Endodermal cell (in vitro differentiated cells): ENCODE measurements at regions not wholly inside any gene's neighbourhood (a gene's known extent, or its start where the extent isn't known, plus 50 kb on each side); places are given as distances from the start of the nearest gene placed in this dataset.

Experiments
- DNase-seq: peaks from one replicate; pipeline ENCODE4 v3.0.0-alpha.2; 2017
- H3K27ac ChIP-seq: 2 replicates; pipeline ENCODE4 v1.5.1; 2013; ENCODE audit warnings: mild to moderate bottlenecking, low read depth, low read length, moderate library complexity
- H3K27me3 ChIP-seq: 2 replicates; pipeline ENCODE4 v1.6.1; 2013; ENCODE audit warnings: mild to moderate bottlenecking, low read length, moderate library complexity; ENCODE audit not compliant: insufficient read depth, control insufficient read depth, poor library complexity, severe bottlenecking
- H3K36me3 ChIP-seq: 2 replicates; pipeline ENCODE4 v1.7.0; 2013; ENCODE audit warnings: mild to moderate bottlenecking, low read length, moderate library complexity; ENCODE audit not compliant: control insufficient read depth, insufficient read depth
- H3K4me1 ChIP-seq: one replicate; pipeline ENCODE4 v1.7.0; 2013; ENCODE audit warnings: low read length; ENCODE audit not compliant: control insufficient read depth, insufficient read depth
- H3K4me3 ChIP-seq: 2 replicates; pipeline ENCODE4 v1.5.1; 2013; ENCODE audit warnings: mild to moderate bottlenecking, low read length, moderate library complexity
- H3K9ac ChIP-seq: 2 replicates; pipeline ENCODE4 v1.6.1; 2013; ENCODE audit warnings: mild to moderate bottlenecking, low read length, moderate library complexity; ENCODE audit not compliant: poor library complexity, severe bottlenecking; ENCODE audit errors: extremely low read depth
- H3K9me3 ChIP-seq: 2 replicates; pipeline ENCODE4 v1.6.1; 2013; ENCODE audit warnings: mild to moderate bottlenecking, low read length, moderate library complexity; ENCODE audit not compliant: control insufficient read depth
- H3K27ac Mint-ChIP-seq: 2 replicates; pipeline ENCODE4 v1.8.0; 2020; ENCODE audit warnings: mixed read lengths
- H3K27me3 Mint-ChIP-seq: 2 replicates; pipeline ENCODE4 v1.8.0; 2021; ENCODE audit warnings: mild to moderate bottlenecking, mixed read lengths; ENCODE audit not compliant: insufficient read depth
- H3K36me3 Mint-ChIP-seq: 2 replicates; pipeline ENCODE4 v1.8.0; 2020; ENCODE audit warnings: low read depth, mixed read lengths
- H3K4me1 Mint-ChIP-seq: 2 replicates; pipeline ENCODE4 v1.8.0; 2020; ENCODE audit warnings: mixed read lengths
- H3K4me3 Mint-ChIP-seq: 2 replicates; pipeline ENCODE4 v1.8.0; 2020; ENCODE audit warnings: mild to moderate bottlenecking, moderate library complexity, mixed read lengths
- H3K9me3 Mint-ChIP-seq: 2 replicates; pipeline ENCODE4 v1.8.0; 2020; ENCODE audit warnings: mild to moderate bottlenecking, mixed read lengths
- CTCF ChIP-seq: fragments of 200-600 bp; sonication (generic); conservative IDR thresholded peaks from 2 replicates; pipeline ENCODE4 v1.5.0; 2021; ENCODE audit warnings: antibody characterized with exemption, mild to moderate bottlenecking
- WGBS, 2 experiments: methylation state at CpG; one replicate each; pipeline versions ENCODE4 v1.1.5 to v1.1.7; 2013; ENCODE audit warnings: missing lambda C conversion rate in 2 of 2, mixed read lengths in 1 of 2; ENCODE audit not compliant: insufficient coverage in 1 of 2, insufficient read length in 1 of 2; 5-methylcytosine and 5-hydroxymethylcytosine counted together

- H3K27me3 Mint-ChIP-seq: peaks cover 7% of the 10 kb centered on the region
- no peaks in the 10 kb centered on the region for H3K27me3 ChIP-seq
- H3K4me3 ChIP-seq: no peak overlapping the region
- no peaks in the 10 kb centered on the region for H3K9me3 Mint-ChIP-seq
- H3K4me1 ChIP-seq: no peaks in the 10 kb centered on the region
- H3K27ac Mint-ChIP-seq: no peak overlapping the region
- no peak overlapping the region for H3K27ac ChIP-seq
- H3K4me3 Mint-ChIP-seq: no peak overlapping the region
- 93 to 100% methylated on average over 1 to 3 of the region's 3 CpGs for WGBS, 2 experiments
- no peaks in the 10 kb centered on the region for H3K9me3 ChIP-seq
- H3K36me3 ChIP-seq: no peaks in the 10 kb centered on the region
- TF ChIP-seq CTCF: no peak
- no peak overlapping the region for H3K9ac ChIP-seq
- H3K36me3 Mint-ChIP-seq: no peaks in the 10 kb centered on the region
- peaks cover 3% of the 10 kb centered on the region for H3K4me1 Mint-ChIP-seq
- DNase-seq: no peak
Observed at GRCh38 chr10:91355998-91356397, 54.1 kb upstream of the HECTD2 start.

- Mint-ChIP-seq H3K27me3 (peaks cover 7% of the 10 kb centered on the region), H3K4me1 (peaks cover 3% of the 10 kb centered on the region), H3K9me3 (no peaks in the 10 kb centered on the region), H3K27ac (no peak overlapping the region), H3K4me3 (no peak overlapping the region), H3K36me3 (no peaks in the 10 kb centered on the region)
- H3K9ac ChIP-seq: no peak overlapping the region
- no peak overlapping the region for H3K27ac ChIP-seq
- DNase-seq: no peak
- no peaks in the 10 kb centered on the region for H3K9me3 ChIP-seq
- no peaks in the 10 kb centered on the region for H3K36me3 ChIP-seq
- 91 to 94% methylated on average over 3 of the region's 3 CpGs for WGBS, 2 experiments
- no peaks in the 10 kb centered on the region for H3K27me3 ChIP-seq
- TF ChIP-seq CTCF: no peak
- H3K4me1 ChIP-seq: no peaks in the 10 kb centered on the region
- no peak overlapping the region for H3K4me3 ChIP-seq
Observed at GRCh38 chr10:91357497-91357896, 52.6 kb upstream of the HECTD2 start.
